DND-41 (cell line): ENCODE measurements at regions not wholly inside any gene's neighbourhood (a gene's known extent, or its start where the extent isn't known, plus 50 kb on each side); places are given as distances from the start of the nearest gene placed in this dataset.

Experiments
- ATAC-seq: fragments of 200-7000 bp; cut with Tn5 transposase; 3 replicates; pipeline ENCODE4 v1.9.1; 2021; ENCODE audit warnings: low read depth; ENCODE audit not compliant: insufficient read depth
- DNase-seq: peaks from one replicate; pipeline ENCODE4 v3.0.0-alpha.2; 2020
- H2AFZ ChIP-seq: 2 replicates; pipeline ENCODE4 v1.6.0; 2012; ENCODE audit warnings: low read depth, low read length
- H3K27ac ChIP-seq: 2 replicates; pipeline ENCODE4 v1.5.1; 2012; ENCODE audit warnings: low read length, inconsistent platforms
- H3K27me3 ChIP-seq: fragments of 200-600 bp; sonication (generic); 2 replicates; pipeline ENCODE4 v1.6.0; 2012; ENCODE audit warnings: low read length, mild to moderate bottlenecking, inconsistent platforms; ENCODE audit not compliant: insufficient read depth, poor library complexity
- H3K36me3 ChIP-seq: 2 replicates; pipeline ENCODE4 v1.5.1; 2012; ENCODE audit warnings: low read length, inconsistent platforms; ENCODE audit not compliant: insufficient read depth
- H3K4me1 ChIP-seq: 2 replicates; pipeline ENCODE4 v1.5.1; 2012; ENCODE audit warnings: mild to moderate bottlenecking, low read length; ENCODE audit not compliant: insufficient read depth
- H3K4me2 ChIP-seq: 2 replicates; pipeline ENCODE4 v1.6.0; 2012; ENCODE audit warnings: mild to moderate bottlenecking, moderate library complexity, low read length, inconsistent platforms; ENCODE audit not compliant: insufficient read depth
- H3K4me3 ChIP-seq, 2 experiments: fragments of 200-600 bp in 1 of 2; shearing (Covaris generic) in 1 of 2; 2 replicates each; pipeline ENCODE4 v1.5.1; 2012 to 2016; ENCODE audit warnings: inconsistent platforms in 2 of 2, low read length in 2 of 2, mild to moderate bottlenecking in 2 of 2, low read depth in 1 of 2, moderate library complexity in 1 of 2
- H3K79me2 ChIP-seq: 2 replicates; pipeline ENCODE4 v1.6.0; 2012; ENCODE audit warnings: low read length, inconsistent platforms; ENCODE audit not compliant: insufficient read depth
- H3K9ac ChIP-seq: 2 replicates; pipeline ENCODE4 v1.6.0; 2012; ENCODE audit warnings: low read depth, mild to moderate bottlenecking, inconsistent platforms, low read length, moderate library complexity
- H3K9me3 ChIP-seq: 2 replicates; pipeline ENCODE4 v1.5.1; 2012; ENCODE audit warnings: low read length, moderate library complexity, mild to moderate bottlenecking, inconsistent platforms; ENCODE audit not compliant: insufficient read depth, severe bottlenecking
- H4K20me1 ChIP-seq: 2 replicates; pipeline ENCODE4 v1.6.0; 2012; ENCODE audit warnings: low read length; ENCODE audit not compliant: insufficient read depth
- EZH2 ChIP-seq: IDR thresholded peaks from 3 replicates; pipeline ENCODE4 v1.6.1; 2012; ENCODE audit warnings: borderline replicate concordance, low read depth, mild to moderate bottlenecking, moderate library complexity, low read length, inconsistent platforms; ENCODE audit not compliant: severe bottlenecking
- TF ChIP-seq, protein P1 (sequence below): IDR thresholded peaks from 2 replicates; pipeline ENCODE4 v1.5.1; 2012; ENCODE audit warnings: borderline replicate concordance, low read length, moderate library complexity, mild to moderate bottlenecking; ENCODE audit not compliant: poor library complexity, severe bottlenecking; ENCODE audit errors: extremely low read depth

- H2AFZ ChIP-seq, result no peak overlapping the region
- H3K4me3 ChIP-seq, result no peak overlapping the region
- H3K4me1 ChIP-seq, result no peaks in the 10 kb centered on the region
- no peaks in the 10 kb centered on the region for H4K20me1 ChIP-seq
- DNase-seq, result no peak
- no peak overlapping the region for H3K4me2 ChIP-seq
- no peak for TF ChIP-seq EZH2
- TF ChIP-seq, protein P1, sequence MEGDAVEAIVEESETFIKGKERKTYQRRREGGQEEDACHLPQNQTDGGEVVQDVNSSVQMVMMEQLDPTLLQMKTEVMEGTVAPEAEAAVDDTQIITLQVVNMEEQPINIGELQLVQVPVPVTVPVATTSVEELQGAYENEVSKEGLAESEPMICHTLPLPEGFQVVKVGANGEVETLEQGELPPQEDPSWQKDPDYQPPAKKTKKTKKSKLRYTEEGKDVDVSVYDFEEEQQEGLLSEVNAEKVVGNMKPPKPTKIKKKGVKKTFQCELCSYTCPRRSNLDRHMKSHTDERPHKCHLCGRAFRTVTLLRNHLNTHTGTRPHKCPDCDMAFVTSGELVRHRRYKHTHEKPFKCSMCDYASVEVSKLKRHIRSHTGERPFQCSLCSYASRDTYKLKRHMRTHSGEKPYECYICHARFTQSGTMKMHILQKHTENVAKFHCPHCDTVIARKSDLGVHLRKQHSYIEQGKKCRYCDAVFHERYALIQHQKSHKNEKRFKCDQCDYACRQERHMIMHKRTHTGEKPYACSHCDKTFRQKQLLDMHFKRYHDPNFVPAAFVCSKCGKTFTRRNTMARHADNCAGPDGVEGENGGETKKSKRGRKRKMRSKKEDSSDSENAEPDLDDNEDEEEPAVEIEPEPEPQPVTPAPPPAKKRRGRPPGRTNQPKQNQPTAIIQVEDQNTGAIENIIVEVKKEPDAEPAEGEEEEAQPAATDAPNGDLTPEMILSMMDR, result no peak
- H3K9me3 ChIP-seq, result no peaks in the 10 kb centered on the region
- no peaks in the 10 kb centered on the region for H3K36me3 ChIP-seq
- no peak overlapping the region for H3K27ac ChIP-seq
- no peaks in the 10 kb centered on the region for H3K79me2 ChIP-seq
- H3K27me3 ChIP-seq, result peaks cover 12% of the 10 kb centered on the region
- no peak overlapping the region for H3K9ac ChIP-seq
- no peak for ATAC-seq
Observed at GRCh38 chr17:68719431-68719830, 118.3 kb upstream of the FAM20A start.

DNA sequence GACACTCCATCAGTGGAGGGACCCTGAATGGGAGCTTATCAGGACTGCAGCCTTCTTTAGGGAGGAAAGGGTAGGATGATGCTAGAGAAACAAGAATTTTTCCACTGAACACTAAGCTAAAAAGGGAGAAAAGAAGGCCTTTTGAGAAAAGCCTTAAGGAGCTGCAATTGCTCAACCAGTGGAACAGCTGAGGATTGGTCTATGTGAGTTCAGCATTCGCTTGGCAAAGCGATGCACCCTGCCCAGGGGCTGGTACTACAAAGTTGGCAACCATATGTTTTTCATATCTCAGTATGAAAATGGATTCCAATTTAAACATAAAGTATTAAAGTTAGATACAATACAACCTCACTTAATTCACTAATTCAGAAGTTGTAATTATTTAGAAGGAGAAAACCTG is 117.8 kb upstream of the FAM20A start:
- Histone ChIP-seq H3K4me2 (no peak overlapping the region), H3K27ac (no peak overlapping the region), H3K27me3 (peaks cover 13% of the 10 kb centered on the region), H4K20me1 (no peaks in the 10 kb centered on the region), H3K9ac (no peak overlapping the region), H2AFZ (no peak overlapping the region), H3K36me3 (no peaks in the 10 kb centered on the region), H3K4me3 (no peak overlapping the region), H3K9me3 (no peaks in the 10 kb centered on the region), H3K79me2 (no peaks in the 10 kb centered on the region), H3K4me1 (no peaks in the 10 kb centered on the region)
- DNase-seq (no peak), ATAC-seq (no peak)
- no peak for TF ChIP-seq EZH2

- no peak for ATAC-seq
- Histone ChIP-seq H4K20me1 (no peaks in the 10 kb centered on the region), H2AFZ (no peak overlapping the region), H3K4me2 (no peak overlapping the region), H3K9ac (no peak overlapping the region), H3K4me3 (no peak overlapping the region), H3K36me3 (no peaks in the 10 kb centered on the region), H3K79me2 (no peaks in the 10 kb centered on the region), H3K27ac (no peak overlapping the region), H3K4me1 (no peaks in the 10 kb centered on the region), H3K27me3 (peaks cover 16% of the 10 kb centered on the region), H3K9me3 (no peaks in the 10 kb centered on the region)
- DNase-seq, result no peak
- TF ChIP-seq, protein P1, result no peak
- no peak for TF ChIP-seq EZH2
Observed at GRCh38 chr17:68718465-68718864, 117.3 kb upstream of the FAM20A start.

GRCh38 chr17:68714676-68715075 is 113.5 kb upstream of the FAM20A start:
- H3K4me1 ChIP-seq, result no peaks in the 10 kb centered on the region
- TF ChIP-seq, protein P1, result no peak
- no peak for TF ChIP-seq EZH2
- no peak overlapping the region for H3K4me3 ChIP-seq
- ATAC-seq (no peak), DNase-seq (no peak)
- peaks cover 18% of the 10 kb centered on the region for H3K27me3 ChIP-seq
- H4K20me1 ChIP-seq, result no peaks in the 10 kb centered on the region
- no peak overlapping the region for H3K9ac ChIP-seq
- no peaks in the 10 kb centered on the region for H3K9me3 ChIP-seq
- no peak overlapping the region for H3K27ac ChIP-seq
- H3K4me2 ChIP-seq, result no peak overlapping the region
- no peak overlapping the region for H2AFZ ChIP-seq
- H3K79me2 ChIP-seq, result no peaks in the 10 kb centered on the region
- H3K36me3 ChIP-seq, result no peaks in the 10 kb centered on the region
